ENCODE measurements at regions not wholly inside any gene's neighbourhood (a gene's known extent, or its start where the extent isn't known, plus 50 kb on each side); places are given as distances from the start of the nearest gene placed in this dataset.

DNA sequence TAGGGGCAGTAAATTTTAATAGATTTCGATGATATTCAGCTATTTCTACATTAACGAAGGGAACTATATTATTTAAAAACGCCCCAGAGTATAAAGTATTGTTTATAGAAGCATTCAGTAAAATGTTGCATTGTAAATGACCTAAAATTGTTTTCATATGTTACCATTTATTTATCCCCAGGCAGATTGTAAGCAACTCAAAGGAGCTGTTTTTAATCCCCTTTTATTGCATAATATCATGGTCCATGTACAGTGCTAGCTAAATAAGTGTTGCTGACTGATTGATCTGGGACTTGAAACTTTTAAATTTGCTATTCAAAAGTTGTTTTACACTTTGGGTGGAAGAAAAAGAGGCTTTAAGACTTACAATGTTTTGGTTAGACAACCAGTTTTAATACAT is 199.0 kb upstream of the SLC38A2 start:
- no peak for DNase-seq (ENCODE audit: low read depth)

DNA sequence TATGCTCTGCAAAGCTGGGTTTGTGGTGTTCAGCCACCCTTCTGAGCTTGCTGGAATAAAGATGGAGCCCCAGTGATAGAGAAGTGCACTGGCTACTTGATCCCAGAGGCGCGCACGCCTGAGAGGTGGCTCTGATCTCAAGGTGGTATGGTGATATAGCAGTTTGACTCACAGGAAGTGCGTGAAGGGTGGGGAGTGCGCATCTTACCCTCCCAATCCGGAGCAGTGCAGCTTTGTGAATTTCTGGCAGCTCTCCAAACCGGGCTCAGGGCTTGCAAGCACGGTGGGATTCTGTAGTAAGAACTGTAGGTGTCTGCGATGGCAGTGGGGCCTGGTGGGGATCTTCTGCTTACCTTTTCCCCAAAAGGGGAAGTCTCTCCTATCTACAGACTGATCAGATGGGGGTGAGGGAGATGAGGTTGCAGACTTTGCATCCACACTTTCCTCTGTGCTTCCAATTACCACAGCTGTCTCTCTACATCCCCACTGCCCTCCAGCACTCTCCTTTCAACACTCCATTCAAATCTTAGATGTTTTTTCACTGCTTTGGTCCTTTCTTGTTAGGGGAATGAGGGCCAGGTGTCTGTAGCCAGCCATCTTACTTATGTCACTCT is 197.4 kb upstream of the SLC38A2 start:
- DNase-seq (ENCODE audit: low read depth) = no peak

DNA sequence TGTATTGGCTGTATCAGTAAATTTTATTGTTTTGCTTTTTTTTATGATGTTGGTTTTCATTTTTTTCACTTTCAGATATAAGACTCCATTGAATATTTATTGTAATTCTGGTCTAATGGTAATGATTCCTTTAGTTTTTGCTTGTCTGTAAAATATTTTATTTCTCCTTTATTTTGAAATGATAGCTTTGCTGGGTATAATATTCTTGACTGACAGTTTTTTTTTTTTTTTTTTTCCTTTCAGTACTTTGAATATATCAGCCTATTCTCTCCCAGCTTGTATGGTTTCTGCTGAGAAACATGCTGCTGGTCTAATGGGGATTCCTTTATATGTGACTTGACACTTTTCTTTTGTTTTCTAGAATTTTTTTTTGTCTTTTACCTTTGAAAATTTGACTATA is 195.1 kb upstream of the SLC38A2 start:
- DNase-seq (ENCODE audit: low read depth) = no peak

DNA sequence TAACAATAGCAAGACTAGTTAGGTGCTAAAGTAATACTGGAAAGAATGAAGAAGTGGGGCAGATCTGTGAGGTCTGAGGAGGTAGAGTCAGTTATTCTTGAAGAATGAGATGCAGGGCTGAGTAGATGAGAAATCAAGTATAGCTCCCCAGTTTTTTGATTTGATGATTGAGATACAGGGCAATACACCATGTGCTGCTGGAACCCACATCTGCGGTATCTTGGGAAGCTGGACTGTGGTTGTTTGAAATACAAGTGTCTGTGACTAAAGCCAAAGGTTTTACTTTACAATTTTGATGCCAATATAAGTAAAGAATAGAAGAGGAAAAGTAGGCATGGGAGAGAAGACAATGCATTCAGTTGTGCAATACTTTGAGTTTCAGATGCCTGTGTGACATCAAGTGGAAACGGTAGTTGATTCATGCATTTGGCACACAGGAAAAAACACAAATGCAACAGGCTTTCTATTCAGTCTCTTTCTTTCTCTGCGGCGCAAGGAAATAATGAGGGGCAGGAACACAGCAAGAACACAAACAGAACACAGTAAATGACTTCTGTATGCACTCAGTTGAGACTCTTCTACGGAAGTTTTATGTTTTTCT is 190.2 kb upstream of the SLC38A2 start:
- peak; percentile 94 for DNase-seq (ENCODE audit: low read depth)

DNA sequence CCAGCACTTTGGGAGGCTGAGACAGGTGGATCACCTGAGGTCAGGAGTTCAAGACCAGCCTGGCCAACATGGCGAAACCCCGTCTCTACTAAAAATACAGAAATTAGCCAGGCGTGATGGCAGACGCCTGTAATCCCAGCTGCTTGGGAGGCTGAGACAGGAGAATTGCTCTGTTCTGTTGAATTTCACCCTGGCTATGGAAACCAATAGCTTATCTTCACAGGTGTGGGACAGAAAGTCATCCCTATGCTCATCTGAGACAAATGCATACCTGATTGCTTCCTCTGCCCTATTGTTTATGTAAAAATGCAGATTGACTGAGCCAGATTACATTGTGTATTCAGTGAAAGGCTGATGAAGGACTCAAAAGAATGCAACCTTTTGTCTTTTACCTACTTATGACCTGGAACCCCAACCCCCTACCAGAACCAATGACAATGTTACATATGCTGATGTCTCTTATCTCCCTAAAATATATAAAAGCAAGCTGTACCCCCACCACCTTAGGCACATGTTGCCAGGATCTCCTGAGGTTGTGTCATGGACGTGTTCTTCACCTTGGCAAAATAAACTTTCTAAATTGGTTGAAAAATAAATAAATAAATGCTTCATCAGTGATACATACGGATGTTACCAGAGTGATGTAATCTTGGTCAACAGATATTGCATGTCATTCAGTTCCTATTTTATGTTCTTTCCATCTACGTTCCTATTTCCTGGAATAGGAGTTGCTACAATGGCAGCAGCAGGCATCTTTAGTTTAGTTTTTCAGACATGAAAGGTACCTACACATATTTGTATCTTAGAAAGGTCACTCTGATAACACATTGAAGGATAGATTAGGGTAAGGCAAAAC is 189.4 kb upstream of the SLC38A2 start:
- peak; percentile 69 for DNase-seq (ENCODE audit: low read depth)

DNA sequence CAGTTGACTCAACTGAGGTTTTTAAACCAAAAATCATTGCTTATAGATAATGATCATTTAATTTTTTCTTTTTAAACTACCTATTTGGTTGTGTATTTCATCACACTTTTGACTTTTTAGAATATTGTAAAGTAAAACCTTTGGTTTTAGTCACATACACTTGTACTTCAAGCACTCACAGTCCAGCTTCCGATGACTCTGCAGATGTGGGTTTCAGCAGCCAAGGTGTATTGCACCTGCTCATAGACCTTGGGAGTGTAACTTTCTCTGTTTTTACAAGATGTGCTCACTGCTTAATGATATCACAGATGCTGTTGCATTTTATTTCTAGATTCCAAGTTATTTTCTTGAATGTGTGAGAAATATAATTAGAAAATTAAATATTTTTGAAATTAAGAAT is 188.3 kb upstream of the SLC38A2 start:
- DNase-seq (ENCODE audit: low read depth) = no peak

DNA sequence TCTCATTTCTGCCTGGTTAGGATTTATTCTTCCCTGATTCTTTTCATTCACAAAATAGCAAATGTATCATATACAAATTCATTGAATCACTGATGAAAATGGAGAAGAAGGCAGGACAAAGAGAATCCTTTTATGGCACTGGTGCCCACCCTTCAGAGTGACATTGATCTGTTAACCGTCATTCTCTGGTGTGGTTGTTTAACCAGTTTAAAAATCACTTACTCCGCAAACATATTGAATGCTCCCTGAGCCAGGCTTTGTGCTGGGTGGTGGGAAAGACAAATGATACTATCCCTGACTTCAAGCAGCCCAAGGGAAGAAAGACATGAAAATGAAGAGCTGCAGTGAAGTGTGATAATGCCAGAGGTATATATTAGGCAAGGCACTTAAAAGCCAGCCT is 187.5 kb upstream of the SLC38A2 start:
- DNase-seq (ENCODE audit: low read depth) = no peak

DNA sequence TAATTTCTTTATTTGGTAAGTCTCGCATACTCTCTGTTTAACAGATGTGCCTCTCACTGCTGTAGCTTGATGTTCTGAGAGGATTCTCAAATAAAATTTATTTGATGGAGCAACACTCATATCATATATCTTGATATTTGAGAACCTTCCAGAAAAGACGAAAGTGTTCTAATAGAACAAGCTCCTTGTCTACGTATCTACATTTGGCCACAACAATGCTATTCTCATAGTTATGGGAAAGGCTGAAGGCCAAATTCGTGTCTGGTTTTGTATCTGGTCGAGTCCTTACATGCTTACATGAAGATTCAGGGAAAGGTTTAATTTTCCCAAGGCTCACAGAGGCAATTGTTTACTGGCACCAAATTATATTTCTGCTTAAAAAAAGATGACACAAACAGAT is 186.7 kb upstream of the SLC38A2 start:
- peak; percentile 32 for DNase-seq (ENCODE audit: low read depth)

DNA sequence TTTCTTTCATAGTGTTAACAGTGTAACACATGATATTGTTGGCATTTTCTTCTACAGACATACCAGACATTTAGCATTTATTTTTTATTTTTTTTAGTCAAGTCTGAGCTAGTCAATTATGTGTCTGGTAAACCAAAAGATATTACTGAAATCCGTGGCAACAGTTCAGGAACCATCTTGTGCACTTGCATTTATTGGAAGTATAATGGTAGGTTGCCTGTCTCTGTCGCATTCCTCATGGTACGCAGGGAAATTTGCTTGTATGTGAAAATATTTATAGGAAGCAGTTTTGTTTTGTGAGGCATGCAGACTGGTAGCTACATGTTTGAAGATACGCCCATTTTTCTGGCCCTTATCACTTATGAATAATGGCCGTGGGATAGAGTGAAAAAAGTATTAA is 186.1 kb upstream of the SLC38A2 start:
- no peak for DNase-seq (ENCODE audit: low read depth)

DNA sequence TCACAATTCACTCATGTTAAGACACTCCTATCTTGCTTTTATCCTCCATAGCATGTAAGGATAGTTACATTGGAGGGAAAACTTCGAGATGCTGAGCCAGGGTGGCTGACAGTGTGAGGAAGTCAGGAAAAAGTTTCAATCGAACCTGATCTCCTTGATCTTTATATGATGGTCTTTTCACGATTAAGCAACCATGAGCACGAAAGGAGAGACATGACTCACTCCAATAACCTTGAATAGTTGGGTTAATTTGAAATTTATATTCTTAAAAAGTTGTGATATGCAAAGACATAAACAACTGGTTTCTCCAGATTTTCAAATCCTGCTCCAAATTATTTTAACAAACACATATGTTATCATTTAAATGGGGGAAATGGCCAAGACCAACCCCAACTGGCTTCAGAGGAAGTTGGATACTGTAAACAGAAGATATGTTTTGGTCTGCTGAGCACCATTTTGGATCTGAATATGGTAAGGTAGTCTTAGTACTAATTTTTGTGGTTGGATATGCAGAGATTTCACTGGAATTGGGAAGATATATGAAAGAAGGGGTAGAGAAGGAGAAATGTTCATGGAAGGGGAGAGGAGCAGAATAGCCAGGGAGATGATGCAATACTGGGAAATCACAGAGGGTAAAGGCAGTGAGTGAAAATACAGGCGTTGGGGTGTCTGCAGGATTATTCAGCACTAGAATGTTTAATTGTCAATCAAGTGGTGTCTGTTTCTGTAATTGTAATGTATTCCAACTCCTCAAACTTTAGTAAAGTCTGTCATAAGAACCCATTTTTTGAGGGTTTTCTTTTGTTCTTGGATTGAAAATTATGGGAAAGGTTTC is 185.2 kb upstream of the SLC38A2 start:
- peak; percentile 75 for DNase-seq (ENCODE audit: low read depth)

DNA sequence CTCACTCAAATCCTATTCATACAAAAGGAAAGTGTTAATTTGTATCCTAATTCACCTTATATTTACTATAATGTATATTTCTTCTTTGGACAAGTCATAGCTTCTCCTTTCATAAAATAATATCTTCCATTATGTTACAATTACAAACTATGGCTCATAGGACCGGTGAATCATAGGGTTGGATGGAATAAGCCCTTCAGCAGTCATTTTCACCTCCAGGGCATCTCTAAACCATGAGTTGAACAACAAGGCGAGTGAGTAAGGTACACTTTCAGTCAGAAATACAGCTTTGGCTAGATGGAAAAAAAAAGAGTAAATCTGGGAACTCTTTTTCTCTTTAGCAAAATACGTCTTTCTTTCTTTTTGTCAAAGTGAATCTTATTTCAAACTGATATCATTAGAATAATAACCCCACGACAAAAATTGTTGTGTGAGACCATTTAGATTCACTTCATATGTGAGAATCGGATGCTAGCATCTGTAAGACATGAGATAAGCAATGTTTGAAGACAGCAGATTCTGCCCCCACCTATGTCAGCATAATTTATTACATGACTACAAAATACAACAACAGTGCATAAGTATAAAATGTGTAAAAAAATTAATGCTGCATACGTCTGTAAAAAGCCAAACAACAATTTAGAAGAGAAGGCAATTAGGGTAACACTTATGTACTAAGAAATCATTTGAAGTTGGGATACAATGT is 184.4 kb upstream of the SLC38A2 start:
- DNase-seq (ENCODE audit: low read depth) = peak; percentile 95

DNA sequence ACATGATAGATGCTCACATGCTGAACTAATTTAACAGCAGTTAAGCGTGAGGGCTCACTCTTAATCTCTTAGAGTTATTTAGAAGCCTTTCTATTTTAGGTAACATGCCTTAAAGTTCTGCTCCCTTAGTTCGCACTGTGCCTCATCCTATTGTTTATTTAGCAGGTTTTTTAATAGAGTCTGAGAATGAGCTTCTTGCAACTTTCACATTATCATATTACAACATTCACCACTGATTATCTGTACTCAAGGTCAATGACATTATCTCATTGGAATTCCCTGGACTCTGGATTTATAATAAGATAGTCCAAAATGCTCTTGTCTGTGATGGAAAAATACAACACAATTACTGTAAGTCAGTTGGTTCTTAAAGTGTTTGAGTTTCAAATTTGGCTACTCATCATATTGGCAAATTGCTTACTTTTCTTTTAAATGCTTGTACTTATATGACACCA is 183.6 kb upstream of the SLC38A2 start:
- DNase-seq (ENCODE audit: low read depth) = peak; percentile 98

DNA sequence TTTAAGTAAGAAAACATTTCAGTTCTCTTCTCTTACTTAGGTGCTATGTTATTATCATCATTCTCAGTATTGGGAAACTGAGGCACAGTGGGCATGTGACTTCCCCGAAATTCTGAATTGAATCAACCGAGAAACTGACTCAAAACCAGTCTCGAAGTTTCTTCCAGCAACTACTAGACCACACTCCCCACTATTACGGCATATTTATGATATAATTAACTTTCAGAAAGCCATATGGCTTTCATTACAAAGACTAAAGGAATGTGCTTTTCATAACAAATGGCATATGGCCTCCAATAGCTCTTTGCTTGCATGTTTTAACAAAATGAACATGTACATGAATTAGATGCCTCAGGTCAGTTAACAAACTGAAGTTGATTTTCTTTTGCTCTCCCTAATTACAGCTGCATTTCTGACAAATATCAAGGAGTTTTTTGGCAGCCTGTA is 182.9 kb upstream of the SLC38A2 start:
- peak; percentile 92 for DNase-seq (ENCODE audit: low read depth)

DNA sequence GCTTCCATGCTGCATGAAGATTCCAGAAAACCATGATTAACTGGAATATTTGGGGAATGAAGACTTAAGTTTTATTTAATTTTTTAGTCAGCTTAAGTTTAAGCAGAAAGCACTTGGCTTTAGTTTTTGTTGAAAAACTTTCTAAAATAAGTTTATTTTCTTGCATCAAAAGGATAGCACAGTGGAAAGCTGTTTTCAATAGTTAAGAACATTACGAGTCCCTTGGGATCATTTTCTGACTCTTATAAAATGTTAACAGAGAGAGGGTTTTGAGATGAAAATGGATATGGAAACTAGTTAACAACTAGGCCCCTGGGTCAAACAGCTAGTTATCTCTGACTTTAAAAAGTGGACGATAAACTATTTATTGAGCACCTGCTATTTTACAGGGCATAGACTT is 181.9 kb upstream of the SLC38A2 start:
- DNase-seq (ENCODE audit: low read depth) = no peak

DNA sequence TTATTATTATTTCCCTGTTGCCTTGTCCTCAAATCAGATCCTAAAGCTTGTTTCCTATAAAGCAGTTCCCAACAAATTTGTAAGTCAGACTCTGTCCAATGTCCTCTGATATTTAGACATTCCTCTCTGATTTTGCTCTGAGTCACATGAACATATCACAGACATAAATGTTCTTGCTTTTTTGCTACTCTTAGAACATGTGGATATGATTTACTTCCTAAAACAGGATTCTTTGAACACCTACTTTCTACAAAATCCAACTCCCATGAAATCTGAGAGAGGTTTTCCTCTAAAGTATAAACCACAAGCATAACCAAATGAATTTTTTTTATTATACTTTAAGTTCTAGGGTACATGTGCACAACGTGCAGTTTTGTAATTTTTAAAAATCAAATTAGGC is 181.3 kb upstream of the SLC38A2 start:
- peak; percentile 49 for DNase-seq (ENCODE audit: low read depth)

DNA sequence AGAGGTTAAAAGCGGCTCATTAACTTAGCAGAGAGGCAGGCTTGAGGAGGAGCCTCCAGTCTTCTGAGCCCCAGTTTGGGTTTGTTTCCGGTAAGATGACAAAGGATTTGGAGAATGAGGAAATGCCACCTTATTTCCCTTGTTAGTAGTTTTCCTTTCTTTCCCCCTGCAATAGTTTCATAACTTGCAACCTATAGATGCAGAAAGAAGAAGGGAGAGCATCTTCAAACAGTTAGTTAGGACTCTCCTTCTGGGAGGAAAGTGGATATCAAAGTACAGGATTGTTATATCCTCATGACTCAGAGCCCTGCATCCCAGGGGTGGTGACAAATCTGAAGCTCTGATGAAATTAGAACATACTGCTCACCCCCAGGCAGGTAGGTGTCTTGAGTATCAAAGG is 180.7 kb upstream of the SLC38A2 start:
- peak; percentile 82 for DNase-seq (ENCODE audit: low read depth)

DNA sequence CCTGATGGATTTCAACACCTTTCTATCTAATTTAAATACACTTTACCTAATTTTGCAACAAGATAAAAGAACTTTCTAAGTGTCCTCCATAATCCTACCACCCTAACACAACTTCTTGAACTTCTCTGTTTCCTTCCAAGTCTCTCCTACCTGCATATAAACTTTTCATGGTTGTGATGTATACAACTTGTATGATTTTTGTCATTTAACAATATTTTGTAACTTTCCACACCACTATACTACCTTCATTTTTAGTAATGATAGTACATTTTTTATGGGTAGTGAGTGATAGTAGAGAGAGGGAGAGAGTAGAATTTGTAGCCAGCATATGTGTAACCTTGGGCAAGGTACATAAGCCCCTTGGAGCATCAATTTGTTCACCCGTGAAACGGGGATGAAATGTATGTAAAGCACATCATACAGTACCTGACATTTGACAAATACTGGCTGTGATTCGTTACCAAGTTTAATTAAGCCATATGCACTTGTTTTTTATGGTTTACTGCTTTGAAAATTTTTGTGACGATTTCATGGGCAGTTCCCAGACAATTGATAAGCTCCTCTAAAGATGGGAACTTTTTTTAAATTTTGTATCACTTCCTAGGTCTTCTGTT is 177.8 kb upstream of the SLC38A2 start:
- no peak for DNase-seq (ENCODE audit: low read depth)

DNA sequence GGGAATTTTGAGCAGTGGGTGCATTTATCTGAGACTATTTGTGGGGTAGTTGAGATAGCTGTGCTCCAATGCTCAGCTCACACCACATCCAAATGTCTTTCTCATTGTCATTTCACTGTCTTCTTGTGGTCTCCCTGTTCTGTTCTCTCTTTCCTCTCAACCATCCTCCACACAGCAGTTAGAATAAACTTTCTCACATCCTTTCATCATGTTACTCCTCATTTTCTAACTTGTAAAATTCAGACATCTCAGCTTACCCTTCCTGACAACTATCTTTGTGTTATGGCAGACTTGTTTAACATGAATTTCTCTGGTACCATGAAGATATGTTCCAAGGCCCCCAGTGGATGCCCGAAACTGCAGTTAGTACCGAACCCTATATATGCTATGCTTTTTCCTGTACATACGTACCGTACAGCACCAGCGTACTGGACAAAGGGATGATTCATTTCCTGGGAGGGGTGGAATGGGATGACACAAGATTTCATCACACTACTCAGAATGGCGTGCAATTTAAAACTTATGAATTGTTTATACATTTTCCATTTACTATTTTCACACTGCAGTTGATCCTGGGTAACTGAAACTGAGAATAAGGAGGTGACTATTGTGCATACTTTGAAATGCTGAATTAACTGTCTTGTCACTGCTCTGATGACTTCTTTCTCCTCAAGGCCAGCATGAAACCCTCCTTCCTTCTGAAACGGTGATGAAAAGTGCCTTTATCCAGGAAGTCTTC is 177.1 kb upstream of the SLC38A2 start:
- DNase-seq (ENCODE audit: low read depth) = peak; percentile 94

DNA sequence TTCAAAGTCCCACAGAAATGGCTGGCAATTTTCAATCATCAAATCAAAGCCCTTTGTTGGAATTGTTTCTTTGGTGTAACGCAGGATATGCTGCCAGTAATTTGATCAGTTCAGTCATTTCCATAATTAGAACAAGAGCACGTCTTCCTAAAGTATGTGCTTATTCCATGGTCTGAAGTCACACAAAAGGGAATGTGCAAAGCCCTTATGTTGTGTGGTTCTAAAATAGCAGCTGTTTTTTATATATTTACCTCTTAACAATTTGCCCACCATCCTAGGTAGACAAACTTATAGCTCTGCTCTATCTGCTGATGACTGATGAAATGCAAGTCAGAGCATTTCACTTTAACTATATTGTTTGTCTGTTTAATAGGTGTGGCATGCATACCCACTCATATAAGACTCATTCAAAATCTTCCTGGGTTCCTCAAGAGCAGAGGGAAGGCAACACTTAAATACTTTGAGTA is 176.1 kb upstream of the SLC38A2 start:
- DNase-seq (ENCODE audit: low read depth) = peak; percentile 39

Data from iris pigment epithelial cell (primary cell).